HTR-8/SVneo (cell line): ENCODE measurements at regions not wholly inside any gene's neighbourhood (a gene's known extent, or its start where the extent isn't known, plus 50 kb on each side); places are given as distances from the start of the nearest gene placed in this dataset.
"Not testable (repeated sequence)": the region's sequence is repeated elsewhere in the genome, so short reads cannot be mapped to it uniquely, and the experiment has no call there.

Experiments used
- DNase-seq: peaks from one replicate; pipeline ENCODE4 v3.0.0; 2011; ENCODE audit warnings: low spot score, mixed read lengths; ENCODE audit not compliant: insufficient read length
- FAIRE-seq: peaks from 2 replicates; lab custom pipeline; 2011; peaks lifted over from hg19 to GRCh38; lab: Jason Lieb, UNC

GRCh38 chr3:94460931-94461330, 398.1 kb downstream of the NSUN3 start:
- DNase-seq (no peak), FAIRE-seq (no peak)

DNA sequence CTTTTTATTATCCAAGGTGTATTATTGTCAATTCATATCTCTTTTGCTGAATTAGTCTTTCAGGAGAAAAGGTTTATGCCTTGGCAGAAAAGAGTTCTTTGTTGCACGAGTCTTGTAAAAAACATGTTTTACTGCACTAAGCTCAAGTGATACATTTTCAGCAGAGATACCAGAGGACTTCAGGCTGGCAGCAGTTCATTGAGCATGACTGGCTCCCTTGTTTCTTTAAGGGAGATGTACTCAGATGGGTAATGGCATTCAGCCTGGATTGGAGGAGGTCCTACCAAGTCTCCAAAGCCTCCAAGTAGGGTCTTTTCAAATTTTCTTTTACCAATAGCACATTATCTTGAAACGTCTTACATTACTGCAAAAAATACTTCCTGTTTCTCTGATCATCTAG, 400.1 kb downstream of the NSUN3 start:
- DNase-seq = no peak
- FAIRE-seq = no peak

GRCh38 chr3:94472511-94472910, 409.6 kb downstream of the NSUN3 start:
- FAIRE-seq = no peak
- DNase-seq = no peak

DNA sequence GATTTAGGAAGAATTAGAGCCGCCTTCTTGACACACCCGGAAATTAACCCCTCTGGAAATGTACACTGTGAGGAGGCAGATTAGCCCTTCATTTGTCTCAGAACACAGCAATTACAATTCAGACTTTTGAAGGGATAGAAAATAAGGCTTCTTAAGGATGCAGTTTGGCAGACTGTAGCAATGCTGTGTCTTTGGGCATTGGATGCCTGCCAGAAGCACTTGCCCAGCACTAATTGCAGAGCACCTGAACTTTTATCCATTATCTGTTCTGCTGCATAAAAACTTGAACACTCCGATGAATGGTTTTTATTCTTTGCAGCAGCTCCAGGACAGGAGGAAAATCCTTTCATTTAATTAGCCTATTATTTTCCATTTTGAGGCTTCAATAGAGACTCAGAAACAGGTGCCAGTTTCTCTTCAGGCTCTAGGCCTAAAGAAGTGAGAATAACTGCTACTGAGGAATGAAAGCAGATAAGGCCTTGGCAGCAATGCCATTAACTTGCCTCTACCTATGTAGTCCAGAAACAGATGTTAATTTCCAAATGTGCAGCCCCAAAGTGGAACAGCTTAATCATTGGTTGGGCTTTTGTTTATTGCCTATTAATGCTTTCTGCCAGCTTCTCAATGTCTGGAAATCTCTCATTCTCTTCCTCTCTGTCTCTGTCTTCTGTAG, 418.5 kb downstream of the NSUN3 start:
- FAIRE-seq (no peak), DNase-seq (no peak)

GRCh38 chr3:94482686-94483085, 419.8 kb downstream of the NSUN3 start:
- DNase-seq (no peak), FAIRE-seq (no peak)

GRCh38 chr3:94483403-94483802, 420.5 kb downstream of the NSUN3 start:
- DNase-seq = no peak
- FAIRE-seq = no peak

GRCh38 chr3:94494992-94495391, 432.1 kb downstream of the NSUN3 start:
- FAIRE-seq (no peak), DNase-seq (no peak)

GRCh38 chr3:94500146-94500545, 437.3 kb downstream of the NSUN3 start:
- DNase-seq (no peak), FAIRE-seq (no peak)

- not testable (repeated sequence) for FAIRE-seq, DNase-seq
Observed at GRCh38 chr3:94507354-94507753, 444.5 kb downstream of the NSUN3 start.

- DNase-seq (no peak), FAIRE-seq (no peak)
Observed at GRCh38 chr3:94512876-94513275, 450.0 kb downstream of the NSUN3 start.

DNA sequence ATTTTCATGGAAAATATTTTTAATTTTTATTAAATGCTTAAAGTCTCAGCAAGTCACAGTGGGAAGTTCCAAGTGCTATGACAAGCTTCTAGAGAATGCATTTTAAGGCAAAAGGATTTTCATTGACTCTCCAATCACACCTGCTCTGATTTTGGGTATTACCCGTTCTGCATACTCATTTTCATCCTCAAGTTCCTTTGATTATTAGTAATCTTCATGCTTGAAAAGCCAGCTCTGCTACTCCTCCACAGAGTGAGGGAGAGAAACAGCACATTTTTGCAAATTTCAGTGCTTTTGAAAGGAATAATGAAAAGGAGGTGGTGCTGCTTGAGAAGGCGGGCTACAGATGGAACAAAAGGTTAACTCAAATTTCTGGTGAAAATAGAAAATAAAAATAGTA, 450.7 kb downstream of the NSUN3 start:
- FAIRE-seq (no peak), DNase-seq (no peak)

DNA sequence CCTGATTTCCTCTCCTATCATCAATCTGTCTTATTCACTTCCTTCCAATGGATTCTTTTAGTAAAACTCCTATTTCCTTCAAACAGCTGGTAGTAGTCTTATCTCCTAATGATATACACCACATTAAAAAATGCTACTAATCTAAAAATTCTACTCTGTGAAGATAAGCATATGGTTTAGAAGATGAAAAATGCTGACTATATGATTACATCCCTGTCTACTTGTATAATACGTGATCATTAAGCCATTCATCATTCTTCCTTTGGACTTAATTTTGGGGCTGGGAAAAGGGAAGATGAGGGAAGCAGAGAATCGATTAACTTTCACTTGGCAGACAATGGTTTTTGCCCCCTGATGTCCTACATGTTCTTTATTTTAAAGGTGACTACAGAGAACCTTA, 453.1 kb downstream of the NSUN3 start:
- FAIRE-seq (no peak), DNase-seq (no peak)

GRCh38 chr3:94520364-94520763, 457.5 kb downstream of the NSUN3 start:
- FAIRE-seq (no peak), DNase-seq (no peak)

DNA sequence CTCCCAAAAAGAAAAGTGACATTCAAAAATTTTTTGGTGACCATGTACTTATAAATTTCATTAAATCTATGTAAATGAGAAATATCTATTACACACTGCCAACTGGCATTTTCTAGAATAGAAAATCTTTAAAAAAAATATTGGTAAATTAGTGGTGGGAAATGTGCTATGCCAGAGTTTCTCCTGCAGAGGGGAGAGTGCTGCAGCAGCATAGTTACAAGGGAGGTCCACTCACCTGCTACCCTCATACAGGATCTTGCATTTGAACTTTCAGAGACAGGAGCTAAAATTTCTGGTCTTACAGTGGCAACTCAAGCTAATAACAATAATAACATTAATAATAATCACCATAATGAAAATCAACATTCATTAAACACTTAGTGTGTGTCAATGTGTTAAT, 459.6 kb downstream of the NSUN3 start:
- FAIRE-seq (no peak), DNase-seq (no peak)

GRCh38 chr3:94524102-94524919, 461.4 kb downstream of the NSUN3 start:
- FAIRE-seq (no peak), DNase-seq (no peak)

- DNase-seq (no peak), FAIRE-seq (no peak)
Observed at GRCh38 chr3:94525043-94525442, 462.2 kb downstream of the NSUN3 start.

DNA sequence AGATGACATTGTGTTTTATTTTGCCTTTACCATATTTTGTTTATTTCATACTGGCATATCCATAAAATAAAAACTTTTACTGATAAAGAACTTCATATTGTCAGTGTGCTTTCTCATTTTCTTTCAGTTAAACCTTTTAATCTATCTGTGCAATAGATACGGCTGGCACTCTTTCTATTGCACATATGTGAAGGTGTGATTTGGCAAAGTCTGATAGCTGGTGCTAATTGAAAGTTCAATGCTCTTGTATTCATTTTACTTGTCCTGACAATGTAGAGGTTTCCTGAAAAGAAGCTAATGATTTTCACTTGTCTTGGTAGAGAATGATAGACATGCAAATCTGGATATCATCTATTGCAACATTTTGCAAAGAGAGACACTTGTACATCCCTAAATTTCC, 467.0 kb downstream of the NSUN3 start:
- FAIRE-seq = no peak
- no peak for DNase-seq

- DNase-seq = no peak
- no peak for FAIRE-seq
Observed at GRCh38 chr3:94532951-94533350, 470.1 kb downstream of the NSUN3 start.

- FAIRE-seq (no peak), DNase-seq (no peak)
Observed at GRCh38 chr3:94539937-94540336, 477.1 kb downstream of the NSUN3 start.

DNA sequence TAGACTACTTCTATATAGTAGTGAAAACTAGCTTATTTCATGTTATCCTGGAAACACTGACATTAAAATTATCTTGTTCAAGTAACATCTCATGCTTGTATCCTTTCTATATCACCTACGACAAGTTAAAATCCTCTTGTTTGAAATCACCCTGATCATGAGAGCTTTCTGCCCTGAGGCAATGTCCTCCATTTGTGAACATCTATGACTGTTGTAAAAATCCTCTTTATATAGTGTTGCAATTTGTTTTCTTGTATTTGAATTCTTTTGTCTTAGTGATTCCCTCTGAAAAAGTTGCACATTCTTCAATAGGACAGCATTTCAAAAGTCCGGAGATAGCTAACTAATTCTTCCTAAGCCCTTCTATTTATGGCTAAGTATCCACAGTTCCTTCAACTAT, 480.3 kb downstream of the NSUN3 start:
- FAIRE-seq (no peak), DNase-seq (no peak)

- no peak for DNase-seq
- no peak for FAIRE-seq
Observed at GRCh38 chr3:94544131-94544789, 481.4 kb downstream of the NSUN3 start.
